Tibial artery (tissue), 4 donors: ENCODE measurements at regions not wholly inside any gene's neighbourhood (a gene's known extent, or its start where the extent isn't known, plus 50 kb on each side); places are given as distances from the start of the nearest gene placed in this dataset.

Experiments used
- DNase-seq, 2 donors: peaks; one replicate each; pipeline ENCODE4 v3.0.0-alpha.2; 2019
- H3K27ac ChIP-seq, 2 donors: fragments of 200-600 bp; sonication (generic) in 1 of 2; 1 replicate in 1 of 2; 2 replicates in 1 of 2; pipeline ENCODE4 v1.5.1; 2018 to 2019; ENCODE audit warnings: mild to moderate bottlenecking in 1 of 2
- H3K27me3 ChIP-seq, 2 donors: fragments of 200-600 bp; sonication (generic) in 1 of 2; one replicate each; pipeline versions ENCODE4 v1.5.1 to v1.6.0; 2016 to 2019
- H3K36me3 ChIP-seq, 3 donors: fragments of 200-600 bp; sonication (generic) in 2 of 3; one replicate each; pipeline ENCODE4 v1.5.1; 2016 to 2019; ENCODE audit warnings: mild to moderate bottlenecking in 2 of 3
- H3K4me1 ChIP-seq, 4 donors: fragments of 200-600 bp; sonication (generic) in 2 of 4; 1 replicate in 3 of 4; 2 replicates in 1 of 4; pipeline ENCODE4 v1.5.1; 2016 to 2019
- H3K4me3 ChIP-seq, 2 donors: fragments of 200-600 bp; sonication (generic) in 1 of 2; 1 replicate in 1 of 2; 2 replicates in 1 of 2; pipeline ENCODE4 v1.5.1; 2018 to 2019; ENCODE audit warnings: mild to moderate bottlenecking in 2 of 2
- H3K9me3 ChIP-seq, 3 donors: fragments of 200-600 bp; sonication (generic) in 1 of 3; one replicate each; pipeline ENCODE4 v1.5.1; 2016 to 2019
- CTCF ChIP-seq, 2 experiments: fragments of 200-600 bp in 1 of 2; fragments of 450-650 bp in 1 of 2; IDR thresholded peaks; one replicate each; pipeline ENCODE4 v1.5.1; 2017 to 2019; ENCODE audit warnings: antibody characterized with exemption in 2 of 2, mild to moderate bottlenecking in 1 of 2, moderate library complexity in 1 of 2
- intact Hi-C: fragments of 100-400 bp; cut with DNase I; formaldehyde crosslinking; loops from one replicate; pipeline ENCODE4 v1.15.0; 2023; ENCODE audit warnings: low total_unique reads

- H3K4me3 ChIP-seq = no peak overlapping the region
- no peaks in the 10 kb centered on the region for H3K4me1 ChIP-seq
- H3K27me3 ChIP-seq = no peaks in the 10 kb centered on the region
- no peak for DNase-seq
- TF ChIP-seq CTCF (IDR thresholded peaks at IDR 0.05) = no peak
- no peak overlapping the region for H3K27ac ChIP-seq
- H3K9me3 ChIP-seq = no peaks in the 10 kb centered on the region
- intact Hi-C loops = no loop called here
- no peaks in the 10 kb centered on the region for H3K36me3 ChIP-seq
Observed at GRCh38 chr12:47303207-47303606, 223.4 kb upstream of the AMIGO2 start.

GRCh38 chr12:47302111-47302671 is 222.4 kb upstream of the AMIGO2 start:
- H3K36me3 ChIP-seq = no peaks in the 10 kb centered on the region
- intact Hi-C loops = no loop called here

GRCh38 chr12:47299586-47299985 is 219.8 kb upstream of the AMIGO2 start:
- no peak for TF ChIP-seq CTCF (IDR thresholded peaks at IDR 0.05)
- Histone ChIP-seq H3K27me3 (no peaks in the 10 kb centered on the region), H3K27ac (no peak overlapping the region), H3K9me3 (no peaks in the 10 kb centered on the region), H3K4me1 (no peaks in the 10 kb centered on the region), H3K4me3 (no peak overlapping the region), H3K36me3 (no peaks in the 10 kb centered on the region)
- no peak for DNase-seq
- intact Hi-C loops = no loop called here

More at GRCh38 chr12:47302111-47302671, 222.4 kb upstream of the AMIGO2 start:
- no peak overlapping the region for H3K27ac ChIP-seq
- no peak for TF ChIP-seq CTCF (IDR thresholded peaks at IDR 0.05)
- no peak overlapping the region for H3K4me3 ChIP-seq
- H3K9me3 ChIP-seq = no peaks in the 10 kb centered on the region
- H3K27me3 ChIP-seq = no peaks in the 10 kb centered on the region
- H3K4me1 ChIP-seq = no peaks in the 10 kb centered on the region
- DNase-seq = no peak

- TF ChIP-seq CTCF (IDR thresholded peaks at IDR 0.05) = no peak
- H3K27ac ChIP-seq = no peak overlapping the region
- DNase-seq = no peak
- H3K9me3 ChIP-seq = no peaks in the 10 kb centered on the region
- no peaks in the 10 kb centered on the region for H3K4me1 ChIP-seq
- intact Hi-C loops = no loop called here
- no peaks in the 10 kb centered on the region for H3K36me3 ChIP-seq
- no peaks in the 10 kb centered on the region for H3K27me3 ChIP-seq
- H3K4me3 ChIP-seq = no peak overlapping the region
Observed at GRCh38 chr12:47297993-47298392, 218.2 kb upstream of the AMIGO2 start.

GRCh38 chr12:47296828-47297227 is 217.1 kb upstream of the AMIGO2 start:
- Histone ChIP-seq H3K4me1 (no peaks in the 10 kb centered on the region), H3K36me3 (no peaks in the 10 kb centered on the region), H3K4me3 (no peak overlapping the region), H3K27ac (no peak overlapping the region), H3K9me3 (no peaks in the 10 kb centered on the region), H3K27me3 (no peaks in the 10 kb centered on the region)
- no peak for TF ChIP-seq CTCF (IDR thresholded peaks at IDR 0.05)
- DNase-seq = no peak
- intact Hi-C loops = no loop called here

- TF ChIP-seq CTCF (IDR thresholded peaks at IDR 0.05) = no peak
- no peak overlapping the region for H3K27ac ChIP-seq
- no peaks in the 10 kb centered on the region for H3K27me3 ChIP-seq
- H3K4me3 ChIP-seq = no peak overlapping the region
- no peak for DNase-seq
- H3K36me3 ChIP-seq = no peaks in the 10 kb centered on the region
- H3K4me1 ChIP-seq = no peaks in the 10 kb centered on the region
- H3K9me3 ChIP-seq = no peaks in the 10 kb centered on the region
- intact Hi-C loops = no loop called here
Observed at GRCh38 chr12:47293406-47293805, 213.6 kb upstream of the AMIGO2 start.
